GM12878 (cell line): ENCODE measurements at regions not wholly inside any gene's neighbourhood (a gene's known extent, or its start where the extent isn't known, plus 50 kb on each side); places are given as distances from the start of the nearest gene placed in this dataset.

Source experiments
- CBX5 ChIP-seq: sonication (generic); IDR thresholded peaks from 2 replicates; pipeline ENCODE4 v1.6.1; 2016; ENCODE audit warnings: low read depth, moderate library complexity, mild to moderate bottlenecking, inconsistent platforms
- POLR2A ChIP-seq: IDR thresholded peaks from 2 replicates; pipeline ENCODE4 v1.6.1; 2011; ENCODE audit warnings: low read depth, mild to moderate bottlenecking, low read length
- TF ChIP-seq, protein P1 (sequence below), 3 experiments: IDR thresholded peaks in 2 of 3; conservative IDR thresholded peaks in 1 of 3; 2 replicates each; pipeline ENCODE4 v1.5.1; 2011; ENCODE audit warnings: low read depth in 3 of 3, low read length in 3 of 3, mild to moderate bottlenecking in 3 of 3, control low read depth in 2 of 3, moderate library complexity in 2 of 3, inconsistent platforms in 1 of 3, mixed read lengths in 1 of 3; ENCODE audit not compliant: control insufficient read depth in 2 of 3, insufficient read depth in 1 of 3; ENCODE audit errors: extremely low read depth in 1 of 3

DNA sequence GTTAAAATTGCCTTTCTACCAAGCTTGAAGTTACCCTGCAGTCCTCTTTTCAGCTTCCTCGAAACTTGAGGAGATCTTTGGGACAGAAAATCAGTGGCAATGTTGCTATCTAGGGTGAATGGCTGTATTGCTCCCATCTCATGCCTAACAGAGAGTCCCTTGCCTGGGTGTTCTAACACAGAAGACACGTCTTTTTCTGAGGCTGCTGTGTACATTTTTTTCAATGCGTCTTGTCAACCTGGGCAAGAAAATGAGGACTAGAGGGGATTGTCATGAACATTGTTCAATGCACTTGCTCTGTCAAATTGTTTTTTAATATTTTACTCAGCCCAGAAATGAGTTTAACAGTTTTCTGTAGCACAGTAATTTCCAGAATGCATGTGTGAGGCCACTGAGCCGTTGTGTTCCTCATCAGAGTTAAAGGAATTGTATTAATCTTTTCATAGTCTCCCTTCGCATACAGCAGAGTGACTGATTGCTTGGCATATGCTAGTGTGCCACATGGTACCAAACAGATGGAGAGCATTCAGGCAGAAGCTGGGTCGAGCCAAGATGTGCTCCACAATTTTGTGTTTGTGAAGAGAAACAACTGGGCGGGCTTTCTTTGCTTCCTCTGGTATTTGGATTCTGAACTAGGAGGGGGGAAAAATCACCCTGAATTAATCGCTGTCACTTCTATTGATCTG lies 86.0 kb downstream of the CASP12 start:
- TF ChIP-seq POLR2A (no peak), CBX5 (no peak)
- TF ChIP-seq, protein P1, sequence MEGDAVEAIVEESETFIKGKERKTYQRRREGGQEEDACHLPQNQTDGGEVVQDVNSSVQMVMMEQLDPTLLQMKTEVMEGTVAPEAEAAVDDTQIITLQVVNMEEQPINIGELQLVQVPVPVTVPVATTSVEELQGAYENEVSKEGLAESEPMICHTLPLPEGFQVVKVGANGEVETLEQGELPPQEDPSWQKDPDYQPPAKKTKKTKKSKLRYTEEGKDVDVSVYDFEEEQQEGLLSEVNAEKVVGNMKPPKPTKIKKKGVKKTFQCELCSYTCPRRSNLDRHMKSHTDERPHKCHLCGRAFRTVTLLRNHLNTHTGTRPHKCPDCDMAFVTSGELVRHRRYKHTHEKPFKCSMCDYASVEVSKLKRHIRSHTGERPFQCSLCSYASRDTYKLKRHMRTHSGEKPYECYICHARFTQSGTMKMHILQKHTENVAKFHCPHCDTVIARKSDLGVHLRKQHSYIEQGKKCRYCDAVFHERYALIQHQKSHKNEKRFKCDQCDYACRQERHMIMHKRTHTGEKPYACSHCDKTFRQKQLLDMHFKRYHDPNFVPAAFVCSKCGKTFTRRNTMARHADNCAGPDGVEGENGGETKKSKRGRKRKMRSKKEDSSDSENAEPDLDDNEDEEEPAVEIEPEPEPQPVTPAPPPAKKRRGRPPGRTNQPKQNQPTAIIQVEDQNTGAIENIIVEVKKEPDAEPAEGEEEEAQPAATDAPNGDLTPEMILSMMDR (IDR thresholded peaks at IDR 0.05 in 2 of 3, conservative IDR thresholded peaks at IDR 0.05 in 1 of 3; ENCODE audit: control insufficient read depth in 2 of 3, extremely low read depth in 1 of 3, insufficient read depth in 1 of 3, low read depth in 3 of 3, low read length in 3 of 3): no peak
